GM12864 (cell line): ENCODE measurements at regions not wholly inside any gene's neighbourhood (a gene's known extent, or its start where the extent isn't known, plus 50 kb on each side); places are given as distances from the start of the nearest gene placed in this dataset.

ENCODE experiments used
- DNase-seq: peaks from one replicate; pipeline ENCODE4 v3.0.0-alpha.2; 2011; ENCODE audit warnings: low read depth
- H3K4me3 ChIP-seq: 2 replicates; pipeline ENCODE4 v1.5.1; 2011; ENCODE audit warnings: mild to moderate bottlenecking, low read depth, low read length, control low read depth
- CTCF ChIP-seq: IDR thresholded peaks from 2 replicates; pipeline ENCODE4 v1.5.1; 2011; ENCODE audit warnings: low read depth, mild to moderate bottlenecking, moderate library complexity, low read length, control low read depth, inconsistent platforms; ENCODE audit errors: missing control alignments

- H3K4me3 ChIP-seq = no peak overlapping the region
- no peak for DNase-seq
- no peak for TF ChIP-seq CTCF
These were observed 249.1 kb upstream of the PITRM1 start for GRCh38 chr10:3421537-3422257.

GRCh38 chr10:3420527-3421469 is 248.2 kb upstream of the PITRM1 start:
- TF ChIP-seq CTCF = no peak
- H3K4me3 ChIP-seq = no peak overlapping the region
- no peak for DNase-seq

GRCh38 chr10:3419719-3420495 is 247.3 kb upstream of the PITRM1 start:
- DNase-seq = no peak
- no peak for TF ChIP-seq CTCF
- H3K4me3 ChIP-seq = no peak overlapping the region

- DNase-seq = no peak
- no peak for TF ChIP-seq CTCF
- H3K4me3 ChIP-seq = no peak overlapping the region
These were observed 246.3 kb upstream of the PITRM1 start for GRCh38 chr10:3418926-3419325.

GRCh38 chr10:3418041-3418754 is 245.6 kb upstream of the PITRM1 start:
- TF ChIP-seq CTCF = no peak
- no peak overlapping the region for H3K4me3 ChIP-seq

GRCh38 chr10:3417096-3417495 is 244.5 kb upstream of the PITRM1 start:
- H3K4me3 ChIP-seq = no peak overlapping the region
- no peak for TF ChIP-seq CTCF
- no peak for DNase-seq

More at GRCh38 chr10:3418041-3418754, 245.6 kb upstream of the PITRM1 start:
- DNase-seq = no peak
